HepG2 (cell line): ENCODE measurements at regions not wholly inside any gene's neighbourhood (a gene's known extent, or its start where the extent isn't known, plus 50 kb on each side); places are given as distances from the start of the nearest gene placed in this dataset.

ENCODE experiments used
- EP300 ChIP-seq, 3 experiments: sonication (generic) in 1 of 3; formaldehyde crosslinking in 1 of 3; IDR thresholded peaks; 2 replicates each; pipeline versions ENCODE4 v1.5.1 to v1.6.1; 2011 to 2020; ENCODE audit warnings: low read depth in 2 of 3, low read length in 2 of 3, borderline replicate concordance in 1 of 3, improper control_type of control experiment in 1 of 3, mild to moderate bottlenecking in 1 of 3, missing genetic modification reagents in 1 of 3, moderate library complexity in 1 of 3
- REXO4 ChIP-seq: sonication (generic); formaldehyde crosslinking; IDR thresholded peaks from 2 replicates; pipeline ENCODE4 v1.8.0; 2022; ENCODE audit warnings: missing genetic modification reagents, mild to moderate bottlenecking, borderline replicate concordance
- SIN3A ChIP-seq: IDR thresholded peaks from 2 replicates; pipeline ENCODE4 v1.6.1; 2011; ENCODE audit warnings: low read depth, mild to moderate bottlenecking, control low read depth, low read length, borderline replicate concordance

DNA sequence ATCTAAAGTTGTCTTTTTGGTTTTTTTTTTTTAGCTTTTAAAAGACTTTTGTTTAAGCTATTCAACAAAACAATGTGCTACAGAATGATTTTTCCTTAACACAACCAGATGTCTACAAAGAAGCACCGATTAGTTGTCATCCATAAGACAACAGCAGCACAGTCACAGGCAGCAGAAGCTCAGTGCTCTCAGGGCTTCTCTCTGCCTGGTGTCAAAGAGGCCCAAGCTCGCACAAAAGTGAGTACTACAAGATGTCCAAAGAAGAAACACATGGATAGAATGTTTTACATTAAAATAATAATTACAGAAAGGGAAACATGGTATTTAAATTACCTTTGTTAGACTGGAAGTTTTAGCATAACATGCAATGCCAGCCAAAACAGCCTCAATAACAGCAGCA, 81.6 kb downstream of the DNAAF9 start:
- TF ChIP-seq REXO4 = no peak
- no peak for TF ChIP-seq EP300 (IDR thresholded peaks at IDR 0.05; ENCODE audit: low read depth in 2 of 2, low read length in 2 of 2)
- TF ChIP-seq EP300 (CRISPR knock-in tag; IDR thresholded peaks at IDR 0.05; ENCODE audit: borderline replicate concordance) = no peak
- TF ChIP-seq SIN3A = no peak
